AG04450 (cell line): ENCODE measurements at regions not wholly inside any gene's neighbourhood (a gene's known extent, or its start where the extent isn't known, plus 50 kb on each side); places are given as distances from the start of the nearest gene placed in this dataset.

ENCODE experiments used
- CTCF ChIA-PET: fragments of 300-600, 350-600 bp; formaldehyde crosslinking; extraction: SDS; loops from one replicate; lab custom pipeline; 2022; ENCODE audit warnings: antibody characterized with exemption, inconsistent platforms; lab: Charles Lee
- POLR2A ChIA-PET: fragments of 350-600 bp; formaldehyde crosslinking; extraction: SDS; loops from one replicate; lab custom pipeline; 2021; ENCODE audit warnings: antibody characterized with exemption, inconsistent platforms; lab: Yijun Ruan, JAX
- DNase-seq: peaks from one replicate; pipeline ENCODE4 v3.0.0-alpha.2; 2011; ENCODE audit warnings: low read depth, low spot score
- H3K27ac ChIP-seq: one replicate; pipeline ENCODE4 v1.5.1; 2012; ENCODE audit warnings: low read depth, low read length, control low read depth
- H3K27me3 ChIP-seq: one replicate; pipeline ENCODE4 v1.6.0; 2012; ENCODE audit warnings: low read length; ENCODE audit not compliant: control insufficient read depth, insufficient read depth
- H3K4me3 ChIP-seq: 2 replicates; pipeline ENCODE4 v1.5.1; 2011; ENCODE audit warnings: mild to moderate bottlenecking, low read depth, low read length, control low read depth
- H3K9me3 ChIP-seq: 2 replicates; pipeline ENCODE4 v1.5.1; 2012; ENCODE audit warnings: low read length; ENCODE audit not compliant: control insufficient read depth, insufficient read depth
- CTCF ChIP-seq: IDR thresholded peaks from 2 replicates; pipeline ENCODE4 v1.5.1; 2011; ENCODE audit warnings: low read depth, low read length, control low read depth, inconsistent platforms

GRCh38 chr1:81377406-81377805, 423.3 kb upstream of the ADGRL2 start:
- no peak overlapping the region for H3K27ac ChIP-seq
- no peak for TF ChIP-seq CTCF
- no peak overlapping the region for H3K4me3 ChIP-seq
- no peaks in the 10 kb centered on the region for H3K27me3 ChIP-seq
- no peaks in the 10 kb centered on the region for H3K9me3 ChIP-seq
- ChIA-PET CTCF (no interaction called here), POLR2A (no interaction called here)
- DNase-seq: no peak

- no peak for DNase-seq
- Histone ChIP-seq H3K9me3 (no peaks in the 10 kb centered on the region), H3K27me3 (no peaks in the 10 kb centered on the region), H3K4me3 (no peak overlapping the region), H3K27ac (no peak overlapping the region)
- ChIA-PET POLR2A (no interaction called here), CTCF (interaction anchor here (1.1 kb wide), 1 partner anchor 18 kb away, joined by 3 read pairs; no protein-coding TSS in a partner anchor)
- TF ChIP-seq CTCF: no peak
These were observed 424.7 kb upstream of the ADGRL2 start for GRCh38 chr1:81375884-81376548.

GRCh38 chr1:81374481-81374880, 426.3 kb upstream of the ADGRL2 start:
- DNase-seq: no peak
- POLR2A ChIA-PET: no interaction called here
- Histone ChIP-seq H3K27ac (no peak overlapping the region), H3K4me3 (no peak overlapping the region), H3K27me3 (no peaks in the 10 kb centered on the region), H3K9me3 (no peaks in the 10 kb centered on the region)
- CTCF ChIA-PET: no interaction called here
- TF ChIP-seq CTCF: no peak

- no peak for TF ChIP-seq CTCF
- H3K27ac ChIP-seq: no peak overlapping the region
- POLR2A ChIA-PET: no interaction called here
These were observed 428.9 kb upstream of the ADGRL2 start for GRCh38 chr1:81371864-81372263.

GRCh38 chr1:81369833-81370232, 430.9 kb upstream of the ADGRL2 start:
- ChIA-PET CTCF (interaction anchor here (0.7 kb wide), 2 partner anchors 447 to 856 kb away, joined by 4 to 5 read pairs; no protein-coding TSS in a partner anchor), POLR2A (no interaction called here)
- Histone ChIP-seq H3K9me3 (no peaks in the 10 kb centered on the region), H3K27ac (no peak overlapping the region), H3K4me3 (no peak overlapping the region), H3K27me3 (no peaks in the 10 kb centered on the region)
- DNase-seq: no peak
- TF ChIP-seq CTCF: no peak

More at GRCh38 chr1:81371864-81372263, 428.9 kb upstream of the ADGRL2 start:
- H3K4me3 ChIP-seq: no peak overlapping the region
- H3K9me3 ChIP-seq: no peaks in the 10 kb centered on the region
- DNase-seq: no peak
- no peaks in the 10 kb centered on the region for H3K27me3 ChIP-seq
- CTCF ChIA-PET: no interaction called here
